ENCODE measurements at regions not wholly inside any gene's neighbourhood (a gene's known extent, or its start where the extent isn't known, plus 50 kb on each side); places are given as distances from the start of the nearest gene placed in this dataset.

DNA sequence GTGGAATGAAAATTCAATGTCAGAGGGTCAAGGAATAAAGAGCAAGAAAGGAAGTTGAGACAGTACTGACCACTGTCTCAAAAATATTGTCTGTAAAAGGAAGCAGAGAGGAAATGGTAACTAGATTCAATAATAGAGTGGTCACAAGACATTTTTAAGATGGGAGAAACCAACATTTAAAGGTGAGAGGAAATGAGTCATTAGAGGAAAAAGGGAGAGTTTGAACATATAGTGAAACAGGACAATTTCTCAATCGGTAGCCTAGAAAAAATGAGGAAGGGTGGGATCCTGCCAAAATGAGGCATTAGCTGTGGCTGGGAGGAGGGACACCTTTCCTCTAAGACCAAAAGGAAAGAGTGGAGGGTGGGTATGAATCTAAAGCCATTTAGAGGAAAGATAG lies 288.5 kb downstream of the SP3 start:
- TF ChIP-seq L3MBTL2 (conservative IDR thresholded peaks at IDR 0.05), result no peak
- TF ChIP-seq ELF4 (IDR thresholded peaks at IDR 0.05), result no peak
